ENCODE measurements at regions not wholly inside any gene's neighbourhood (a gene's known extent, or its start where the extent isn't known, plus 50 kb on each side); places are given as distances from the start of the nearest gene placed in this dataset.

- Histone ChIP-seq H3K4me2 (no peak overlapping the region), H4K20me1 (ENCODE audit: insufficient read depth) (no peaks in the 10 kb centered on the region), H3K27me3 (ENCODE audit: insufficient read depth, low read depth) (no peaks in the 10 kb centered on the region), H3K9ac (no peak overlapping the region), H3K27ac (no peak overlapping the region), H3K79me2 (ENCODE audit: insufficient read depth, low read depth) (no peaks in the 10 kb centered on the region), H3K36me3 (ENCODE audit: insufficient read depth) (no peaks in the 10 kb centered on the region), H2AFZ (ENCODE audit: low read depth) (no peak overlapping the region), H3K4me3 (IDR thresholded peaks at IDR 0.05; ENCODE audit: insufficient read depth, low read depth, low read length) (no peak overlapping the region), H3K4me1 (ENCODE audit: low read depth, poor library complexity, severe bottlenecking) (no peaks in the 10 kb centered on the region)
- TF ChIP-seq CTCF (conservative IDR thresholded peaks at IDR 0.05; ENCODE audit: low read depth, low read length): no peak
These were observed 1169.4 kb downstream of the GALC start for GRCh38 chr14:86823581-86823980.

- H3K9ac ChIP-seq: no peak overlapping the region
- H3K4me2 ChIP-seq: no peak overlapping the region
- no peak overlapping the region for H3K27ac ChIP-seq
- no peak overlapping the region for H2AFZ ChIP-seq (ENCODE audit: low read depth)
- no peaks in the 10 kb centered on the region for H3K4me1 ChIP-seq (ENCODE audit: low read depth, poor library complexity, severe bottlenecking)
- H3K36me3 ChIP-seq (ENCODE audit: insufficient read depth): no peaks in the 10 kb centered on the region
- no peaks in the 10 kb centered on the region for H3K79me2 ChIP-seq (ENCODE audit: insufficient read depth, low read depth)
- H3K4me3 ChIP-seq (IDR thresholded peaks at IDR 0.05; ENCODE audit: insufficient read depth, low read depth, low read length): no peak overlapping the region
- H3K27me3 ChIP-seq (ENCODE audit: insufficient read depth, low read depth): no peaks in the 10 kb centered on the region
- no peak for TF ChIP-seq CTCF (conservative IDR thresholded peaks at IDR 0.05; ENCODE audit: low read depth, low read length)
- no peaks in the 10 kb centered on the region for H4K20me1 ChIP-seq (ENCODE audit: insufficient read depth)
These were observed 1177.6 kb downstream of the GALC start for GRCh38 chr14:86815341-86815740.

GRCh38 chr14:86802726-86803125 is 1190.3 kb downstream of the GALC start:
- H4K20me1 ChIP-seq (ENCODE audit: insufficient read depth): no peaks in the 10 kb centered on the region
- no peak overlapping the region for H3K9ac ChIP-seq
- no peaks in the 10 kb centered on the region for H3K36me3 ChIP-seq (ENCODE audit: insufficient read depth)
- no peak overlapping the region for H2AFZ ChIP-seq (ENCODE audit: low read depth)
- no peak for TF ChIP-seq CTCF (conservative IDR thresholded peaks at IDR 0.05; ENCODE audit: low read depth, low read length)
- no peak overlapping the region for H3K27ac ChIP-seq
- H3K79me2 ChIP-seq (ENCODE audit: insufficient read depth, low read depth): no peaks in the 10 kb centered on the region
- H3K4me3 ChIP-seq (IDR thresholded peaks at IDR 0.05; ENCODE audit: insufficient read depth, low read depth, low read length): no peak overlapping the region
- no peaks in the 10 kb centered on the region for H3K27me3 ChIP-seq (ENCODE audit: insufficient read depth, low read depth)
- H3K4me2 ChIP-seq: no peak overlapping the region
- H3K4me1 ChIP-seq (ENCODE audit: low read depth, poor library complexity, severe bottlenecking): no peaks in the 10 kb centered on the region

GRCh38 chr14:86799244-86799647 is 1193.7 kb downstream of the GALC start:
- H3K4me3 ChIP-seq (IDR thresholded peaks at IDR 0.05; ENCODE audit: insufficient read depth, low read depth, low read length): no peak overlapping the region
- no peaks in the 10 kb centered on the region for H4K20me1 ChIP-seq (ENCODE audit: insufficient read depth)
- H3K36me3 ChIP-seq (ENCODE audit: insufficient read depth): no peaks in the 10 kb centered on the region
- H2AFZ ChIP-seq (ENCODE audit: low read depth): no peak overlapping the region
- H3K9ac ChIP-seq: no peak overlapping the region
- no peak overlapping the region for H3K27ac ChIP-seq
- no peaks in the 10 kb centered on the region for H3K79me2 ChIP-seq (ENCODE audit: insufficient read depth, low read depth)
- no peaks in the 10 kb centered on the region for H3K4me1 ChIP-seq (ENCODE audit: low read depth, poor library complexity, severe bottlenecking)
- no peak for TF ChIP-seq CTCF (conservative IDR thresholded peaks at IDR 0.05; ENCODE audit: low read depth, low read length)
- H3K4me2 ChIP-seq: no peak overlapping the region
- no peaks in the 10 kb centered on the region for H3K27me3 ChIP-seq (ENCODE audit: insufficient read depth, low read depth)

GRCh38 chr14:86798330-86798729 is 1194.7 kb downstream of the GALC start:
- Histone ChIP-seq H3K9ac (no peak overlapping the region), H4K20me1 (ENCODE audit: insufficient read depth) (no peaks in the 10 kb centered on the region), H3K4me3 (IDR thresholded peaks at IDR 0.05; ENCODE audit: insufficient read depth, low read depth, low read length) (no peak overlapping the region), H3K4me2 (no peak overlapping the region), H2AFZ (ENCODE audit: low read depth) (no peak overlapping the region), H3K4me1 (ENCODE audit: low read depth, poor library complexity, severe bottlenecking) (no peaks in the 10 kb centered on the region), H3K27me3 (ENCODE audit: insufficient read depth, low read depth) (no peaks in the 10 kb centered on the region), H3K79me2 (ENCODE audit: insufficient read depth, low read depth) (no peaks in the 10 kb centered on the region), H3K27ac (no peak overlapping the region), H3K36me3 (ENCODE audit: insufficient read depth) (no peaks in the 10 kb centered on the region)
- TF ChIP-seq CTCF (conservative IDR thresholded peaks at IDR 0.05; ENCODE audit: low read depth, low read length): no peak

Data from KMS-11 (cell line).